ENCODE measurements at regions not wholly inside any gene's neighbourhood (a gene's known extent, or its start where the extent isn't known, plus 50 kb on each side); places are given as distances from the start of the nearest gene placed in this dataset.

- TF ChIP-seq CTCF (IDR thresholded peaks at IDR 0.05 in 4 of 5, conservative IDR thresholded peaks at IDR 0.05 in 1 of 5) (no peak), POLR2A (IDR thresholded peaks at IDR 0.05) (no peak)
Measured at GRCh38 chr18:76265497-76266235, 229.4 kb downstream of the ZNF516 start.
